HG02885 (cell line): ENCODE measurements at regions not wholly inside any gene's neighbourhood (a gene's known extent, or its start where the extent isn't known, plus 50 kb on each side); places are given as distances from the start of the nearest gene placed in this dataset.

Experiments
- ATAC-seq: cut with Tn5 transposase; IDR thresholded peaks from one replicate; pipeline ENCODE4 v1.9.1; 2021; ENCODE audit warnings: mild to moderate bottlenecking; ENCODE audit not compliant: unreplicated experiment, poor library complexity

- no peak for ATAC-seq
These were observed 225.7 kb downstream of the GLI2 start for GRCh38 chr2:120961396-120961795.

GRCh38 chr2:120963997-120964705 lies 228.5 kb downstream of the GLI2 start:
- ATAC-seq: no peak

GRCh38 chr2:120964819-120965218 lies 229.2 kb downstream of the GLI2 start:
- ATAC-seq: no peak

GRCh38 chr2:120966510-120967254 lies 231.0 kb downstream of the GLI2 start:
- no peak for ATAC-seq

GRCh38 chr2:120968307-120969015 lies 232.8 kb downstream of the GLI2 start:
- ATAC-seq: no peak

- no peak for ATAC-seq
These were observed 234.1 kb downstream of the GLI2 start for GRCh38 chr2:120969613-120970355.

- no peak for ATAC-seq
These were observed 236.2 kb downstream of the GLI2 start for GRCh38 chr2:120971866-120972265.

GRCh38 chr2:120972286-120972685 lies 236.6 kb downstream of the GLI2 start:
- no peak for ATAC-seq

- no peak for ATAC-seq
These were observed 237.5 kb downstream of the GLI2 start for GRCh38 chr2:120973196-120973595.

- no peak for ATAC-seq
These were observed 239.3 kb downstream of the GLI2 start for GRCh38 chr2:120974950-120975349.

- no peak for ATAC-seq
These were observed 241.0 kb downstream of the GLI2 start for GRCh38 chr2:120976501-120977307.

- no peak for ATAC-seq
These were observed 242.1 kb downstream of the GLI2 start for GRCh38 chr2:120977582-120978358.

GRCh38 chr2:120978359-120979050 lies 242.8 kb downstream of the GLI2 start:
- ATAC-seq: no peak

GRCh38 chr2:120979398-120979797 lies 243.7 kb downstream of the GLI2 start:
- ATAC-seq: no peak

- no peak for ATAC-seq
These were observed 244.3 kb downstream of the GLI2 start for GRCh38 chr2:120979921-120980320.

GRCh38 chr2:120981443-120981842 lies 245.8 kb downstream of the GLI2 start:
- no peak for ATAC-seq

GRCh38 chr2:120982598-120982997 lies 246.9 kb downstream of the GLI2 start:
- no peak for ATAC-seq

GRCh38 chr2:120983344-120983743 lies 247.7 kb downstream of the GLI2 start:
- ATAC-seq: no peak
